Right lobe of liver (tissue), 6 donors: ENCODE measurements at regions not wholly inside any gene's neighbourhood (a gene's known extent, or its start where the extent isn't known, plus 50 kb on each side); places are given as distances from the start of the nearest gene placed in this dataset.

Experiments used
- ATAC-seq, 4 donors: fragments of 200-7000 bp; cut with Tn5 transposase; one replicate each; pipeline ENCODE4 v1.9.1; 2020; ENCODE audit warnings: mild to moderate bottlenecking in 4 of 4, moderate library complexity in 4 of 4
- DNase-seq, 3 donors: peaks; one replicate each; pipeline ENCODE4 v3.0.0-alpha.2; 2020
- H3K27ac ChIP-seq, 3 donors: fragments of 200-600 bp; one replicate each; pipeline ENCODE4 v1.8.0; 2022
- H3K27me3 ChIP-seq, 2 donors: fragments of 200-600 bp; one replicate each; pipeline ENCODE4 v1.8.0; 2022
- H3K36me3 ChIP-seq, 4 donors: fragments of 200-600 bp; sonication (generic) in 1 of 4; one replicate each; pipeline versions ENCODE4 v1.5.1 to v1.8.0; 2017 to 2022; ENCODE audit warnings: control low read depth in 1 of 4
- H3K4me1 ChIP-seq, 4 donors: fragments of 200-600 bp; sonication (generic) in 1 of 4; one replicate each; pipeline versions ENCODE4 v1.5.1 to v1.8.0; 2017 to 2022; ENCODE audit warnings: control low read depth in 1 of 4
- H3K4me3 ChIP-seq, 3 donors: fragments of 200-600 bp; one replicate each; pipeline ENCODE4 v1.8.0; 2022
- H3K9me3 ChIP-seq, 4 donors: fragments of 200-600 bp; sonication (generic) in 1 of 4; one replicate each; pipeline versions ENCODE4 v1.5.1 to v1.8.0; 2017 to 2022; ENCODE audit warnings: control low read depth in 1 of 4
- POLR2A ChIP-seq: fragments of 450-650 bp; IDR thresholded peaks from one replicate; pipeline ENCODE4 v1.6.1; 2017; ENCODE audit warnings: antibody characterized with exemption, mild to moderate bottlenecking
- WGBS: methylation state at CpG from one replicate; pipeline ENCODE4 v1.1.6; 2018; ENCODE audit warnings: low coverage, low lambda C conversion rate; ENCODE audit not compliant: insufficient coverage; ENCODE audit errors: missing lambda C conversion rate; 5-methylcytosine and 5-hydroxymethylcytosine counted together
- intact Hi-C, 2 donors: fragments of 100-400 bp; cut with DNase I; formaldehyde crosslinking; loops; one replicate each; pipeline versions ENCODE4 v1.11.2 to v1.14.1; 2022
- TF ChIP-seq, protein P1 (sequence below), 4 donors: fragments of 200-600 bp in 3 of 4; fragments of 450-650 bp in 1 of 4; IDR thresholded peaks; one replicate each; pipeline versions ENCODE4 v1.5.1 to v1.8.0; 2016 to 2022; ENCODE audit warnings: antibody characterized with exemption in 4 of 4, mild to moderate bottlenecking in 2 of 4
- donor health status: DM: no; HTN: yes; CAD: no.
- donor health status: DM: no; HTN: no; CAD: no.
- donor health status: DM: no; HTN: no; CAD: no.
- donor health status: DM: no; HTN: yes; CAD: no.
- donor health status: DM: no; HTN: yes; CAD: no.

DNA sequence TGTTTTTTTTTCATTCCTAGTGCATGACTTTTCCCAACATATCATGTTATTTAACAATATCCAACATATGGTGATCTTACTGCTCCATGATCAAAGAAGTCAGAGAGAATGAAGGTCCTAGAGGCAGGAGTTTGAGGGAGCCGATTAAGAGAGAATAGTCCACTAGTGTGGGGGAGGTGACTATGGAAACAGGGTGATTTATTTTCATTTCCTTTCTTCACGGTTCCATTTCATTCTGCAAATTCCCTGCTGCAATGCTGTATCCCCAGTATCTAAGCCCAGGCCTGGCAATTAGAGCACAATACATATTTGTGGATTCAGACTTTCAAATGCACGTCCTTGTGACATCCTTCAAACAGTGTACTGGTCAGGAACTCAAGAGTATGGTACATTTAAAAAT lies 91.4 kb downstream of the CD83 start:
- no peaks in the 10 kb centered on the region for H3K36me3 ChIP-seq
- no peak for TF ChIP-seq POLR2A
- TF ChIP-seq, protein P1, sequence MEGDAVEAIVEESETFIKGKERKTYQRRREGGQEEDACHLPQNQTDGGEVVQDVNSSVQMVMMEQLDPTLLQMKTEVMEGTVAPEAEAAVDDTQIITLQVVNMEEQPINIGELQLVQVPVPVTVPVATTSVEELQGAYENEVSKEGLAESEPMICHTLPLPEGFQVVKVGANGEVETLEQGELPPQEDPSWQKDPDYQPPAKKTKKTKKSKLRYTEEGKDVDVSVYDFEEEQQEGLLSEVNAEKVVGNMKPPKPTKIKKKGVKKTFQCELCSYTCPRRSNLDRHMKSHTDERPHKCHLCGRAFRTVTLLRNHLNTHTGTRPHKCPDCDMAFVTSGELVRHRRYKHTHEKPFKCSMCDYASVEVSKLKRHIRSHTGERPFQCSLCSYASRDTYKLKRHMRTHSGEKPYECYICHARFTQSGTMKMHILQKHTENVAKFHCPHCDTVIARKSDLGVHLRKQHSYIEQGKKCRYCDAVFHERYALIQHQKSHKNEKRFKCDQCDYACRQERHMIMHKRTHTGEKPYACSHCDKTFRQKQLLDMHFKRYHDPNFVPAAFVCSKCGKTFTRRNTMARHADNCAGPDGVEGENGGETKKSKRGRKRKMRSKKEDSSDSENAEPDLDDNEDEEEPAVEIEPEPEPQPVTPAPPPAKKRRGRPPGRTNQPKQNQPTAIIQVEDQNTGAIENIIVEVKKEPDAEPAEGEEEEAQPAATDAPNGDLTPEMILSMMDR (IDR thresholded peaks at IDR 0.05), result no peak
- no peak overlapping the region for H3K4me3 ChIP-seq
- H3K4me1 ChIP-seq, result peaks cover 0 to 11% (median 0%) of the 10 kb centered on the region in 4 donors
- H3K27ac ChIP-seq, result no peak overlapping the region
- WGBS, result 74% methylated on average over 3 of the region's 3 CpGs
- no peak for DNase-seq
- intact Hi-C loops, result no loop called here
- ATAC-seq, result no peak
- H3K9me3 ChIP-seq, result no peaks in the 10 kb centered on the region
- H3K27me3 ChIP-seq, result no peaks in the 10 kb centered on the region

DNA sequence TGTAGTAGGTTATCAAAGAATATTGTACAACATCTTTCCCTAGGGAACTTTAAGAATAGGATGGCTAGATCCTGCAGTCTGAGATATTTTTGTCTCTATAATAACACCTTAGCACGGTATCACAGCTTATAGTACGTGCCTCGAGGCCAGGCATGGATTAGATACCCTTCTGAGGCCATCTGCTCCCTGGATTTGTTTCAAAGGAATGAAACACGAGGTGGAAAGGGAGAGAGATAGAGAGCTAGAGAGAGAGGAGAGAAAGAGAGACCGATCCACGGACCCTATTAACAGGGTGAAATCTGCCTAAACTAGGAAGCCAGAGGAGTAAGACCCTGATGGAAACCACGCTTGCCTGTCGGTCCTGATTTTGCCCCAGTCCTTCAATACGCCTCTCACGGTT lies 92.5 kb downstream of the CD83 start:
- H3K36me3 ChIP-seq, result no peaks in the 10 kb centered on the region
- H3K4me1 ChIP-seq, result peaks cover 0 to 11% (median 0%) of the 10 kb centered on the region in 4 donors
- DNase-seq (no peak), ATAC-seq (no peak)
- no peak overlapping the region for H3K27ac ChIP-seq
- TF ChIP-seq, protein P1 (IDR thresholded peaks at IDR 0.05), result no peak
- TF ChIP-seq POLR2A, result no peak
- WGBS, result 80% methylated on average over 10 of the region's 10 CpGs
- H3K9me3 ChIP-seq, result no peaks in the 10 kb centered on the region
- no peaks in the 10 kb centered on the region for H3K27me3 ChIP-seq
- peak overlapping the region in 1 of 3 donors; percentile 85 for H3K4me3 ChIP-seq
- intact Hi-C loops, result loop anchor here in 1 of 2 donors (10.0 kb wide), 1 partner anchor 365 kb away; no protein-coding TSS in a partner anchor

DNA sequence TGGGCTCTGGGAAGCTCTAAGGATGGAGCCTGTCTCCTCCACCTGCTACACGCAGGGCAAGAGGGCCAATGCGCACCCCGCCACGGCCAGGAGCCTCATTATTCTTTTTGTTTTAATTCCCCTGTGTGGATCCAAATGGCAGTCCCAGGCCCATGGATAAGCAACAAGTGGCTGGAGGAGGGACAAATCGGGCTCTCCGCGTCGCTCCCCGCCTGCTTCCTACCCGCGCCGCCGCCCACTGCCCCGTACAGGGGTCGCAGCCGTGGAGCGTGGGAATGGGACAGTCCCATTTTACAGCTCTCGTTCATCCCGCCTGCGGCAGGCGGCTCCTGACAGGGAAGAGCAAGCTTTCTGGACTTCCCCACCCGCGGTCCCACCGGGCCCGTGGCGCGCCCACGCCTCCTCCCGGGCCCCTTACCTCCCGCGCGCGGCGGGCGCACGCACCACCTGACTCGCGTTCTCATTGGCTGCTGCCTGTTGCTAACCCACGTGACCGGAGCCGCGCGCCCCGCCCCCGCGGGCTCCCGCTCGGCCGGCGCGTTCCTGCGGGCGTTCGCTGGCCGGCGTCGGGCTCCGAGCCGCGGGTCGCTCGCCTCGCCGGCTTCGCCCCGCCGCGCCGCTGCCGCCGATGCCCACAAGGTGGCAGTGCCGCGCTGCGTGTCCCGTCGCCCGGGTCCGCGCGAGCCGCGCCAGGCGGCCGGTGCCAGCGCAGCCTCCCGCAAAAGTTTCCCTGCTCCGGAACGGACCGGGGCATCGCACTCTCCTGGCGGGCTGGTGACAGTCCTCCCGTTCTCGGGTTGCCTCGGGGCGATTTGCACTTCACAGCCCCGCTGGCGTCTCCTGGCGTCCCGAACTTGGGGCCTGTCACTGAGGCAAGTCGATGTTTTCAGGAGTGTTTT lies 93.3 kb downstream of the CD83 start:
- Histone ChIP-seq H3K27ac (peak overlapping the region; percentile 45 to 83 (median 76)), H3K36me3 (no peaks in the 10 kb centered on the region), H3K9me3 (no peaks in the 10 kb centered on the region), H3K4me1 (peaks cover 0 to 11% (median 0%) of the 10 kb centered on the region in 4 donors), H3K27me3 (no peaks in the 10 kb centered on the region), H3K4me3 (peak overlapping the region; percentile 75 to 85 (median 76))
- peak; percentile 95 to 96 (median 96) for DNase-seq
- 1% methylated on average over 39 of the region's 100 CpGs for WGBS
- intact Hi-C loops, result loop anchor here in 1 of 2 donors (10.0 kb wide), 1 partner anchor 364 kb away; no protein-coding TSS in a partner anchor
- peak; percentile 91 to 99 (median 94) for ATAC-seq
- TF ChIP-seq, protein P1 (IDR thresholded peaks at IDR 0.05), result peak; percentile 49 to 99 (median 76)
- peak; percentile 42 for TF ChIP-seq POLR2A

DNA sequence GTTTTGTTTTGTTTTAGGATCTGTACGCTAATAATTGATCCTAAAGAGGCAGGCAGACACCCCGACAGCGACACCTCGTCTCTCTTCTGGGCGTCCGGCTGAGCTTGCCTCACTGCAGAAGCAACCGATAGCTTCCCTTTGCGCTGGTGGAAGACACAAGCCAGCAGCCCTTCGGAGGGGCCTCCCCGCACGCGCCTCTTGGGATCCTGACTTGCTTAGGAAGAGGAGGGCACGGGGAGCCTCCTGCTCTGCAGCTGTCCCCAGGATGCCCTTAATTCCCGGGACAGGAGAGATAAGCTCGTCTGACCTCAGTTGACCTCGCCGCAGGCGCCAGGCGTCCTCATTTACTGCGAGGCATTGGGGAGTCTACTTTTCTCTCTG lies 94.0 kb downstream of the CD83 start:
- Histone ChIP-seq H3K4me3 (peak overlapping the region; percentile 37 to 85 (median 55)), H3K27me3 (no peaks in the 10 kb centered on the region), H3K4me1 (peaks cover 0 to 11% (median 0%) of the 10 kb centered on the region in 4 donors), H3K27ac (peak overlapping the region; percentile 12 to 67 (median 61)), H3K36me3 (no peaks in the 10 kb centered on the region), H3K9me3 (no peaks in the 10 kb centered on the region)
- ATAC-seq (peak; percentile 27 to 60 (median 38)), DNase-seq (peak; percentile 61 to 72 (median 65))
- intact Hi-C loops, result loop anchor here in 1 of 2 donors (10.0 kb wide), 1 partner anchor 363 kb away; no protein-coding TSS in a partner anchor
- TF ChIP-seq, protein P1 (IDR thresholded peaks at IDR 0.05), result no peak
- TF ChIP-seq POLR2A, result no peak
- WGBS, result 0% methylated on average over 8 of the region's 20 CpGs
